ENCODE measurements at regions not wholly inside any gene's neighbourhood (a gene's known extent, or its start where the extent isn't known, plus 50 kb on each side); places are given as distances from the start of the nearest gene placed in this dataset.

DNA sequence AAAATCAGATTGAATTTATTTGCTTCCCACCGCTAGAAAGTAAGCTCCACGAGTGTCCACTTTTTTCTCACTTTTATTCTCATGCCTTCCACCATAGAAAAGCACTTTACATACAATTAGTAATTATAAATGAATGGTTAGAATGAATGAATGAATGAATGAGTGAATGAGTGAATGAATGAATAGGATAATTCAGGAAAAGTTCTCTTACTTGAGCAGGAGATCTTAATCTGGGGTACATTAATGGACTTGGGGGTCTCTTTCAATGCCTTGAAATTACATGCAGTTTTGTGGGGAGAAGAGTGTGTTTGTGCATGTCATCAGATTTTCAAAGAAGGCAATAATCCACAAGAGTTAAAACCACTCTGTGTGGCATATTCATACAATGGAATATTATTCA is 229.9 kb upstream of the NR4A3 start:
- TF ChIP-seq CTCF (IDR thresholded peaks at IDR 0.05), result no peak
- no peak for TF ChIP-seq POLR2A (IDR thresholded peaks at IDR 0.05)
